GM10266 (cell line): ENCODE measurements at regions not wholly inside any gene's neighbourhood (a gene's known extent, or its start where the extent isn't known, plus 50 kb on each side); places are given as distances from the start of the nearest gene placed in this dataset.

ENCODE experiments used
- DNase-seq: peaks from one replicate; pipeline ENCODE4 v3.0.0; 2012; ENCODE audit errors: extremely low spot score
- CTCF ChIP-seq: IDR thresholded peaks from 2 replicates; pipeline ENCODE4 v1.5.1; 2012; ENCODE audit warnings: mild to moderate bottlenecking, low read depth; ENCODE audit not compliant: control insufficient read depth, insufficient read depth; ENCODE audit errors: missing control alignments

GRCh38 chr6:14985366-14985765, 260.5 kb upstream of the JARID2 start:
- no peak for DNase-seq
- no peak for TF ChIP-seq CTCF

GRCh38 chr6:14986370-14986769, 259.5 kb upstream of the JARID2 start:
- TF ChIP-seq CTCF: no peak
- no peak for DNase-seq

- no peak for DNase-seq
- no peak for TF ChIP-seq CTCF
These were observed 258.4 kb upstream of the JARID2 start for GRCh38 chr6:14987490-14987889.

GRCh38 chr6:14992382-14992781, 253.5 kb upstream of the JARID2 start:
- no peak for DNase-seq
- no peak for TF ChIP-seq CTCF

GRCh38 chr6:14995208-14995607, 250.7 kb upstream of the JARID2 start:
- DNase-seq: no peak
- TF ChIP-seq CTCF: no peak

- no peak for DNase-seq
- TF ChIP-seq CTCF: no peak
These were observed 249.8 kb upstream of the JARID2 start for GRCh38 chr6:14995966-14996602.

- DNase-seq: no peak
- no peak for TF ChIP-seq CTCF
These were observed 249.0 kb upstream of the JARID2 start for GRCh38 chr6:14996892-14997291.
